Mesothelial cell of epicardium (in vitro differentiated cells): ENCODE measurements at regions not wholly inside any gene's neighbourhood (a gene's known extent, or its start where the extent isn't known, plus 50 kb on each side); places are given as distances from the start of the nearest gene placed in this dataset.
A peak's percentile ranks its signal among the peaks of the same experiment; 100 is the strongest.

ENCODE experiments used
- DNase-seq, 2 experiments: peaks; one replicate each; pipeline ENCODE4 v3.0.0; 2021; ENCODE audit warnings: low spot score in 2 of 2; ENCODE audit not compliant: unreplicated experiment in 2 of 2
- H3K27ac Mint-ChIP-seq: 2 replicates; pipeline ENCODE4 v1.8.0; 2021; ENCODE audit warnings: mixed read lengths
- H3K27me3 Mint-ChIP-seq: 2 replicates; pipeline ENCODE4 v1.8.0; 2021; ENCODE audit warnings: low read depth, mixed read lengths
- H3K36me3 Mint-ChIP-seq: 2 replicates; pipeline ENCODE4 v1.8.0; 2021; ENCODE audit warnings: mixed read lengths
- H3K4me1 Mint-ChIP-seq: 2 replicates; pipeline ENCODE4 v1.8.0; 2021; ENCODE audit warnings: mixed read lengths
- H3K4me3 Mint-ChIP-seq: 2 replicates; pipeline ENCODE4 v1.8.0; 2021; ENCODE audit warnings: mild to moderate bottlenecking, moderate library complexity, mixed read lengths
- H3K9me3 Mint-ChIP-seq: 2 replicates; pipeline ENCODE4 v1.8.0; 2021; ENCODE audit warnings: mixed read lengths
- TF ChIP-seq, protein P1 (sequence below): fragments of 200-600 bp; sonication (generic); IDR thresholded peaks from one replicate; pipeline ENCODE4 v1.5.0; 2021; ENCODE audit warnings: antibody characterized with exemption; ENCODE audit not compliant: unreplicated experiment

DNA sequence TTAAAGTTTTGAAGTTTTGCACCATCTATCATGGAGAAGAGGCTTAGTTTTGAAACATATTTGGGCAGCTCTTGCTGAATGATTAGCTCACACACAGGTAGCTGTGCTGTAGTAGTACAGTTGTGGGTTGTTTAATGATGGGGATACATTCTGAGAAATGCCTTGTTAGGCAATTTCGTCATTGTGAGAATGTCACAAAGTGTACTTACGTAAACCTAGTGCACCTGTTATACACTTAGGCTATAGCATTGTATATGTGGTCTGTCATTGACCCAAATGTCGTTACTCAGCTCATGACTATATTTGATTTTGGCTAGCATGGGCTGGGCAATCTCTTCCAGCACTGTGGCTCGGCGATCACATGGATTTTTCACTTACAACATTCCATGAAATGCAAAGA, 247.2 kb upstream of the IGFBP3 start:
- TF ChIP-seq, protein P1, sequence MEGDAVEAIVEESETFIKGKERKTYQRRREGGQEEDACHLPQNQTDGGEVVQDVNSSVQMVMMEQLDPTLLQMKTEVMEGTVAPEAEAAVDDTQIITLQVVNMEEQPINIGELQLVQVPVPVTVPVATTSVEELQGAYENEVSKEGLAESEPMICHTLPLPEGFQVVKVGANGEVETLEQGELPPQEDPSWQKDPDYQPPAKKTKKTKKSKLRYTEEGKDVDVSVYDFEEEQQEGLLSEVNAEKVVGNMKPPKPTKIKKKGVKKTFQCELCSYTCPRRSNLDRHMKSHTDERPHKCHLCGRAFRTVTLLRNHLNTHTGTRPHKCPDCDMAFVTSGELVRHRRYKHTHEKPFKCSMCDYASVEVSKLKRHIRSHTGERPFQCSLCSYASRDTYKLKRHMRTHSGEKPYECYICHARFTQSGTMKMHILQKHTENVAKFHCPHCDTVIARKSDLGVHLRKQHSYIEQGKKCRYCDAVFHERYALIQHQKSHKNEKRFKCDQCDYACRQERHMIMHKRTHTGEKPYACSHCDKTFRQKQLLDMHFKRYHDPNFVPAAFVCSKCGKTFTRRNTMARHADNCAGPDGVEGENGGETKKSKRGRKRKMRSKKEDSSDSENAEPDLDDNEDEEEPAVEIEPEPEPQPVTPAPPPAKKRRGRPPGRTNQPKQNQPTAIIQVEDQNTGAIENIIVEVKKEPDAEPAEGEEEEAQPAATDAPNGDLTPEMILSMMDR, result no peak
- Mint-ChIP-seq H3K4me3 (no peak overlapping the region), H3K27me3 (no peaks in the 10 kb centered on the region), H3K9me3 (peaks cover 8% of the 10 kb centered on the region), H3K36me3 (no peaks in the 10 kb centered on the region), H3K4me1 (peaks cover 20% of the 10 kb centered on the region), H3K27ac (no peak overlapping the region)
- DNase-seq, result no peak

DNA sequence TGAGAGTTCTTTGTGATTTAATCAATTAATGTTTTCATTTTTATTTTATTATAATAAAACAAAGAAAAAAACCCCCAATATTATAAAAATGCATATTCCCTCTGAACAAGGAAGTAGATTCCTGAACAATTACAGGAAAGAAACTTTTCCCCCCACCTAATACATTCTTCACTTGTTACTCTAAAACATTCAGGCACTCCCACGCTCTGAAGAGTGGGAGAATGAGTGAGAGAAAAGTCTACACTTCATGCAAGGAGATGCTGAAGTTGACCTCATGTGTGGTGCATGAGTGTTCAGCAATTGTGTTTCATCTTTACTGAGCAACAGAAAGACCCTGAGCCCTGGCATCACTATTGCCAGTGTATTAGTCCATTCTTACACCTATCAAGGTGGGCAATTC, 244.2 kb upstream of the IGFBP3 start:
- H3K36me3 Mint-ChIP-seq, result no peaks in the 10 kb centered on the region
- no peak overlapping the region for H3K27ac Mint-ChIP-seq

GRCh38 chr7:46164629-46165028, 243.6 kb upstream of the IGFBP3 start:
- TF ChIP-seq, protein P1, result no peak
- peaks cover 36% of the 10 kb centered on the region for H3K4me1 Mint-ChIP-seq
- no peaks in the 10 kb centered on the region for H3K27me3 Mint-ChIP-seq
- peaks cover 3% of the 10 kb centered on the region for H3K9me3 Mint-ChIP-seq
- no peak for DNase-seq
- no peak overlapping the region for H3K4me3 Mint-ChIP-seq
- H3K27ac Mint-ChIP-seq, result peak overlapping the region; percentile 76
- H3K36me3 Mint-ChIP-seq, result no peaks in the 10 kb centered on the region

More for the DNA sequence above, 244.2 kb upstream of the IGFBP3 start:
- no peak for DNase-seq
- no peaks in the 10 kb centered on the region for H3K27me3 Mint-ChIP-seq
- H3K4me3 Mint-ChIP-seq, result no peak overlapping the region
- peaks cover 36% of the 10 kb centered on the region for H3K4me1 Mint-ChIP-seq
- TF ChIP-seq, protein P1, result no peak
- peaks cover 8% of the 10 kb centered on the region for H3K9me3 Mint-ChIP-seq

GRCh38 chr7:46163246-46163645, 242.2 kb upstream of the IGFBP3 start:
- Mint-ChIP-seq H3K36me3 (no peaks in the 10 kb centered on the region), H3K4me3 (no peak overlapping the region)
- DNase-seq, result no peak

DNA sequence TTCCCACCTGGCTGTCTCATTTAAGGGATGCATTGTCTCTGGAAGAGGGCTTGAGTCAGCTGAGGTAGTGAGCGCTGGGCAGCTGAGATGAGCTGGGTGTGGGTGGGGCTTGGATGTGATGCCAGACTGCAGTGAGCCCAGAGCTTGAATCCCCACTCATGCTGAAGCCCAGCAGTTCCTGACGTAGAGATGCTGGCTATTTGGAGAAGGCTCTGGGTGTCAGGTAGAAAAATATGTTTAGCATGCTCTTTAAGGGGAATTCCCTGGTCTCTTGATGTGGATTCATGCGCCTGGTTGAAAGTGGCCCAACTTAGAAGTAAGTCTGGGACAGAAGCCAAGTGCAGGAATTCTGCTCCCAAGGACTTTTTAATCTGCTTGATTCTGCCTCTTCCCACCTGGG, 241.5 kb upstream of the IGFBP3 start:
- Mint-ChIP-seq H3K4me3 (no peak overlapping the region), H3K36me3 (no peaks in the 10 kb centered on the region), H3K27me3 (no peaks in the 10 kb centered on the region), H3K4me1 (peaks cover 44% of the 10 kb centered on the region), H3K27ac (peak overlapping the region; percentile 51), H3K9me3 (no peaks in the 10 kb centered on the region)
- TF ChIP-seq, protein P1, result no peak
- no peak for DNase-seq

More at GRCh38 chr7:46163246-46163645, 242.2 kb upstream of the IGFBP3 start:
- Mint-ChIP-seq H3K27ac (peak overlapping the region; percentile 44), H3K27me3 (no peaks in the 10 kb centered on the region), H3K4me1 (peaks cover 41% of the 10 kb centered on the region), H3K9me3 (no peaks in the 10 kb centered on the region)
- TF ChIP-seq, protein P1, result no peak

GRCh38 chr7:46160861-46161260, 239.8 kb upstream of the IGFBP3 start:
- H3K4me1 Mint-ChIP-seq, result peaks cover 49% of the 10 kb centered on the region
- H3K36me3 Mint-ChIP-seq, result no peaks in the 10 kb centered on the region
- DNase-seq, result no peak
- TF ChIP-seq, protein P1, result no peak
- no peak overlapping the region for H3K27ac Mint-ChIP-seq
- no peak overlapping the region for H3K4me3 Mint-ChIP-seq
- no peaks in the 10 kb centered on the region for H3K27me3 Mint-ChIP-seq
- peaks cover 11% of the 10 kb centered on the region for H3K9me3 Mint-ChIP-seq
